Osteocyte (in vitro differentiated cells): ENCODE measurements at regions not wholly inside any gene's neighbourhood (a gene's known extent, or its start where the extent isn't known, plus 50 kb on each side); places are given as distances from the start of the nearest gene placed in this dataset.

Source experiments
- DNase-seq: peaks from one replicate; pipeline ENCODE4 v3.0.0; 2021; ENCODE audit warnings: mixed read lengths; ENCODE audit not compliant: unreplicated experiment; ENCODE audit errors: extremely low spot score
- H3K27ac Mint-ChIP-seq: one replicate; pipeline ENCODE4 v1.8.0; 2021; ENCODE audit warnings: mild to moderate bottlenecking, mixed read lengths; ENCODE audit not compliant: unreplicated experiment
- H3K27me3 Mint-ChIP-seq: one replicate; pipeline ENCODE4 v1.8.0; 2021; ENCODE audit warnings: mixed read lengths; ENCODE audit not compliant: unreplicated experiment
- H3K36me3 Mint-ChIP-seq: one replicate; pipeline ENCODE4 v1.8.0; 2021; ENCODE audit warnings: mixed read lengths; ENCODE audit not compliant: unreplicated experiment
- H3K4me1 Mint-ChIP-seq: one replicate; pipeline ENCODE4 v1.8.0; 2021; ENCODE audit warnings: mixed read lengths; ENCODE audit not compliant: unreplicated experiment
- H3K4me3 Mint-ChIP-seq: one replicate; pipeline ENCODE4 v1.8.0; 2021; ENCODE audit warnings: mild to moderate bottlenecking, moderate library complexity, mixed read lengths; ENCODE audit not compliant: unreplicated experiment
- H3K9me3 Mint-ChIP-seq: one replicate; pipeline ENCODE4 v1.8.0; 2021; ENCODE audit warnings: mixed read lengths; ENCODE audit not compliant: unreplicated experiment
- TF ChIP-seq, protein P1 (sequence below): fragments of 200-600 bp; sonication (generic); IDR thresholded peaks from 2 replicates; pipeline ENCODE4 v1.5.0; 2021; ENCODE audit warnings: antibody characterized with exemption, mild to moderate bottlenecking, moderate library complexity

DNA sequence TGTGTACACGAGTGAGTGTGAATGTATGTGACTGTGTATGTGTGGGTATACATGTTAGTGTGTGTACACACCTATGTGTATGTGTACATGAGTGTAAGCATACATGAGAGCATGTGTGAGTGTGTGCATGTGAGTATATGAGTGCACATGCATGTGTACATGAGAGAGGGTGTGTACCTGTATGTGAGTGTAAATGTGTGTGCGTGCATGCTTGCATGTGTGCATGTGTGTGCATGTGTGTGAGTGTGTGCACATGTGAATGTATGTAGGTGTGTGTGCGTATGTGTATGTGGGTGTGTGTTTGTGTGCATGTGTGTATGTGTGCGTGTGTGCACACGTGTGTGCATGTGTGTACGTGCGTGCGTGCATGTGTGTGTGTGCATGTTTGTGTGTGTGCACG is 183.4 kb downstream of the BMP7 start:
- no peak overlapping the region for H3K27ac Mint-ChIP-seq
- no peak overlapping the region for H3K4me3 Mint-ChIP-seq

DNA sequence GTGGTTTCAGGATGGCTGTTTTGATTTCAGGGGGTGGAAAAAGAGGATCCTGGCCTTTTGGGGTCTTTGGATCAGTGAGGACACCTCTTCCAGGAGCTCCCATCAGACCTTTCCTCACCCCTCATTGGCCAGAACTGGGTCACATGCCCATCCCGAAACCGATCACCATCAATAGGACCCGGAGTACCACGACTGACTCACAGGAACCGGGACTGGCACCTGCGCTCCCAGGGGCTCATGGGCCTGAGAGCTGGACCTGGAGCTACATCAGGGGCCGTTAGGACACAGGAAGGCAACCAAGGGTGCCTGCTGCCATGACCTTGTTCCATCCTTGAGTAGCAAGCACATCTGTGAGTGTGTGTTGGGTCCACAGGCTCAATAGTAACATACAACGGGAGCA is 180.4 kb downstream of the BMP7 start:
- no peaks in the 10 kb centered on the region for H3K36me3 Mint-ChIP-seq
- H3K27me3 Mint-ChIP-seq: peaks cover 12% of the 10 kb centered on the region
- TF ChIP-seq, protein P1, sequence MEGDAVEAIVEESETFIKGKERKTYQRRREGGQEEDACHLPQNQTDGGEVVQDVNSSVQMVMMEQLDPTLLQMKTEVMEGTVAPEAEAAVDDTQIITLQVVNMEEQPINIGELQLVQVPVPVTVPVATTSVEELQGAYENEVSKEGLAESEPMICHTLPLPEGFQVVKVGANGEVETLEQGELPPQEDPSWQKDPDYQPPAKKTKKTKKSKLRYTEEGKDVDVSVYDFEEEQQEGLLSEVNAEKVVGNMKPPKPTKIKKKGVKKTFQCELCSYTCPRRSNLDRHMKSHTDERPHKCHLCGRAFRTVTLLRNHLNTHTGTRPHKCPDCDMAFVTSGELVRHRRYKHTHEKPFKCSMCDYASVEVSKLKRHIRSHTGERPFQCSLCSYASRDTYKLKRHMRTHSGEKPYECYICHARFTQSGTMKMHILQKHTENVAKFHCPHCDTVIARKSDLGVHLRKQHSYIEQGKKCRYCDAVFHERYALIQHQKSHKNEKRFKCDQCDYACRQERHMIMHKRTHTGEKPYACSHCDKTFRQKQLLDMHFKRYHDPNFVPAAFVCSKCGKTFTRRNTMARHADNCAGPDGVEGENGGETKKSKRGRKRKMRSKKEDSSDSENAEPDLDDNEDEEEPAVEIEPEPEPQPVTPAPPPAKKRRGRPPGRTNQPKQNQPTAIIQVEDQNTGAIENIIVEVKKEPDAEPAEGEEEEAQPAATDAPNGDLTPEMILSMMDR: no peak
- H3K4me3 Mint-ChIP-seq: no peak overlapping the region
- peaks cover 5% of the 10 kb centered on the region for H3K9me3 Mint-ChIP-seq
- no peak for DNase-seq
- H3K27ac Mint-ChIP-seq: no peak overlapping the region
- H3K4me1 Mint-ChIP-seq: no peaks in the 10 kb centered on the region

More for the DNA sequence above, 183.4 kb downstream of the BMP7 start:
- H3K4me1 Mint-ChIP-seq: peaks cover 12% of the 10 kb centered on the region
- H3K9me3 Mint-ChIP-seq: peaks cover 15% of the 10 kb centered on the region
- H3K36me3 Mint-ChIP-seq: peaks cover under 1% of the 10 kb centered on the region
- DNase-seq: no peak
- TF ChIP-seq, protein P1: no peak
- peaks cover 7% of the 10 kb centered on the region for H3K27me3 Mint-ChIP-seq

DNA sequence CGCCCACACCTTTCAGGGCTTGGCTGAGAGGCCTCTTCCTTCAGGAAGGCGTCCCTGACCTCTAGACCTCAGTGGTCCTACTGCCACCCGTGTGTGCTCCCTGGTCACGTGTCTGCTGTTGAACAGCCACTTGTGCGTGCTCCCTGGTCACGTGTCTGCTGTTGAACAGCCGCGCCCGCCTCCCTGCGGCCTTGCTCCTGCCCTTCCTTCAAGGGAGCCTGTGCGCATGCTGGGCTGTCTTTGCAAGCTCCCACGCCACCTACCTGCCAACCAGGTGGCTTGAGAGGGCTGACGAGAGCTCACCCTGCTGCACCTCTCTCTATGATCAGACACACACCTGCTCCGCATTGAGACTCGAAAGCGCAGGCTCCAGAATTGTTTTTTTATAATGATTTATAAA is 179.3 kb downstream of the BMP7 start:
- peaks cover under 1% of the 10 kb centered on the region for H3K4me1 Mint-ChIP-seq
- DNase-seq: no peak
- peaks cover 5% of the 10 kb centered on the region for H3K9me3 Mint-ChIP-seq
- peaks cover 13% of the 10 kb centered on the region for H3K27me3 Mint-ChIP-seq
- TF ChIP-seq, protein P1: no peak
- no peak overlapping the region for H3K27ac Mint-ChIP-seq
- no peak overlapping the region for H3K4me3 Mint-ChIP-seq
- no peaks in the 10 kb centered on the region for H3K36me3 Mint-ChIP-seq

DNA sequence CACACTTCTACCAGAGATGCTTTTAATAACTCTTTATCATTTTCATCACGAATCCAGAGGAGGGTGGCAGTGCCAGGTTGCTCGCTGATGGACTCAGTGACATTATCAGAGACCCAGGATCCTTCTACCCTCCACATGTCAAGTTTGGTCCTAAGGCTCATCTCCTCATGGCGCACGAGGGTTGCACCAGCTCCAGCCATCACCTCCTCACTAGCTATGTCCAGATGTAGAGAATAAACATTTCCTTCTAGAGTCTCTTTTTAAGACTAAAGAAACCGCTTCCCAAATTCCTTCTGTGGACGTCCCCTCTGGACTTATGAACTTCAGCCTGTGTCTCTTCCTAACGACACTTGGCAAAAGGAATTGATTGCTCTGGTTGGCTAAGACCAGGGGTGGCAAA is 178.7 kb downstream of the BMP7 start:
- TF ChIP-seq, protein P1: no peak
- DNase-seq: no peak
- Mint-ChIP-seq H3K9me3 (peaks cover 5% of the 10 kb centered on the region), H3K4me3 (no peak overlapping the region), H3K36me3 (no peaks in the 10 kb centered on the region), H3K27me3 (peaks cover 17% of the 10 kb centered on the region), H3K27ac (no peak overlapping the region), H3K4me1 (peaks cover 4% of the 10 kb centered on the region)

DNA sequence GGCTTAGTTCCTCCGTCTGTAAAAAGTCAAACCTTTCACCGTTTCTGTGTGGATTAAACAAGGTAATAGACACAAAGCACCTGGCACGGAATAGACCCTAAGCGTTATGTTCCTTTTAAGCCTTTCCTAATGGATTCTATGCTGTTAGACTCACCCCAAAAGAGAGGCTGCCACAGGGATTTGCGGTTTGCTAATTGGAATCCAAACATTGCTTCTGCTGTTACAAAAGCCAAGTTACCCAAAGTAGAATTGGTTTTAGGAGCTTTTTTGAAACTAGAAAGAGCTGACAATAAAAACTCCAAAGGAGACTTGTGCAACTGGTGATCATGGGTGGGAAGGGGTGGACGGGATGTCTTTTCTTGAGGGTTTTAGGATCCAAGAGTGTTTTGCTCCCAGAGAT is 178.0 kb downstream of the BMP7 start:
- Mint-ChIP-seq H3K4me1 (peaks cover 4% of the 10 kb centered on the region), H3K4me3 (no peak overlapping the region), H3K36me3 (no peaks in the 10 kb centered on the region), H3K9me3 (peaks cover 5% of the 10 kb centered on the region), H3K27me3 (peaks cover 17% of the 10 kb centered on the region), H3K27ac (no peak overlapping the region)
- TF ChIP-seq, protein P1: no peak
- no peak for DNase-seq
